HS-27A (cell line): ENCODE measurements at regions not wholly inside any gene's neighbourhood (a gene's known extent, or its start where the extent isn't known, plus 50 kb on each side); places are given as distances from the start of the nearest gene placed in this dataset.

ENCODE experiments used
- DNase-seq: peaks from one replicate; pipeline ENCODE4 v3.0.0-alpha.2; 2012; ENCODE audit warnings: low read depth, missing footprints

- no peak for DNase-seq
Measured at GRCh38 chr3:168889666-168890065, 773.8 kb downstream of the MECOM start.

GRCh38 chr3:168888781-168889180 is 774.7 kb downstream of the MECOM start:
- no peak for DNase-seq

DNA sequence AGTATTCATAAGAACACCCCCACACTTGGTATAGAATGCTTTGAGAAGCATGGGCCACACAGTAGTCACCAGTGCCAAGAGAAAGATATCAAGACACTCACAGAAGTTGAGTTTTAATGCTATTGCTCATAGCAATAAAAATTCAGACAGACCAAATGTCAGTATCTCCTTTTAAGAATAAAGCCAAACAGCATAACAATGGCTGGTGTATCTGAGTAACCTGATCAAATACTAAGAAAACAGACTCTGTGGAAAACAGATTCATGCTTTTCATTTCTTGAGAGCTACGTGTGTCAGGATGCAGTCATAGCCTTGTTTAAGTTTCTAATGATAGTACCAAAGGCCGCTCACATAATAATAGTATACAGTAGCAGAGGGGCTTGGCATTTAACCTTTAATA is 778.5 kb downstream of the MECOM start:
- DNase-seq: peak; percentile 64

GRCh38 chr3:168884353-168884903 is 779.1 kb downstream of the MECOM start:
- peak; percentile 57 for DNase-seq

- no peak for DNase-seq
Measured at GRCh38 chr3:168883145-168883544, 780.4 kb downstream of the MECOM start.

GRCh38 chr3:168881804-168882203 is 781.7 kb downstream of the MECOM start:
- DNase-seq: no peak

DNA sequence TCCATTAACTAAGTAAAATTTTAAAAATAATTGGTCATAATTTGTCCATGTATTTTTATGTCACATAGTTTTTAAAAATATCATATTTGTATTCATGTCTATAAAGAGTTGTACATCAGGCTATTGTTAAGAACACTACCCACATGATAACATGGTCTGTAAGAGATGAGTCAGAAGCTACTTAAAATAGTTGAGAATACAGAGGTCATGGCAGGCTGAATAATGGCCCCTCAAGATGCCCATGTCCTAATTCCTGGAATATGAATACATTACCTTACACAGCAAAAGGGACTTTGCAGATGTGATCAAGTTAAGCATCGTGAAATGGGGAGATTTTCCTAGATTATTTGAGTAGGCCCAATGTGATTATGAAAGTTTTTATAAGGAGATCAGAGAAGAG is 782.9 kb upstream of the GOLIM4 start:
- no peak for DNase-seq

GRCh38 chr3:168877899-168878298 is 782.2 kb upstream of the GOLIM4 start:
- DNase-seq: no peak

GRCh38 chr3:168876346-168877035 is 780.8 kb upstream of the GOLIM4 start:
- DNase-seq: no peak

DNA sequence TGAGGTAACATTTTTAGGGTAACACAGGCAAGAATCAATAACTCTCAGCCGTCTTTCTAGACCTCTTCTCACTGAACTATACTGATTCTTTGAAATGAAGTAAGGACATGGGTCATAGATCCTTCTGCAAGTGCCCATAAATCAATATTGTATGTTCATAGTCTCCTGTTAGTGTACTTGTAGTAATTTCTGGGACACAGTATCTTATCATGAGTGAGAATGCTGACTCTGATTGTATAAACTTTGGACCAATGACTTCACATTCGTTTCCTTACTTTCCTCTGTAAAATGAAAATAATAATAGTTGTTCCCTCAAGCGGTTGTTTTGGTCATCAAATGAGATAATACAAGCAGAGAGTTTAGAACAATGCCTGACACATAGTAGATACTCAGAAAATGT is 777.1 kb upstream of the GOLIM4 start:
- DNase-seq: no peak

DNA sequence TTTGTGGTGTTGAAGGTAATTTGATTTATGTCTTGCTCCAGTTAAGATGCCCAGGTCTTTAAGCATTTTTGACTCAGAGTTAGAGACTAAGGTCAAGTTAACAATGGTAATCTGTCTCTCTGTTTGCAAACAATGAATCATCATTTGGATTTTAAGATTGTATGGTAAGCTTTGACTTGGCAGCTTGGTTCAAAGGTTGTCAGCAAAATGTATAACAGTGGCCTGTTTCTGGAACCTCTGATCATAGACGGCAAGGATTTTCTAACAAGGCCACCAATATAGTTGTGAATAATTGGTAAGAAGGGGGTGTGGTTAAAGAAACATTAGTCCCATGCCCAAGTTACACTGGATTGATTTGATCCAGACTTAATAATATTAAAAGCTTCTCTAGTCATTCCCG is 775.2 kb upstream of the GOLIM4 start:
- DNase-seq: no peak

- DNase-seq: no peak
Measured at GRCh38 chr3:168865022-168865551, 769.4 kb upstream of the GOLIM4 start.

GRCh38 chr3:168864107-168865021 is 768.6 kb upstream of the GOLIM4 start:
- DNase-seq: no peak

DNA sequence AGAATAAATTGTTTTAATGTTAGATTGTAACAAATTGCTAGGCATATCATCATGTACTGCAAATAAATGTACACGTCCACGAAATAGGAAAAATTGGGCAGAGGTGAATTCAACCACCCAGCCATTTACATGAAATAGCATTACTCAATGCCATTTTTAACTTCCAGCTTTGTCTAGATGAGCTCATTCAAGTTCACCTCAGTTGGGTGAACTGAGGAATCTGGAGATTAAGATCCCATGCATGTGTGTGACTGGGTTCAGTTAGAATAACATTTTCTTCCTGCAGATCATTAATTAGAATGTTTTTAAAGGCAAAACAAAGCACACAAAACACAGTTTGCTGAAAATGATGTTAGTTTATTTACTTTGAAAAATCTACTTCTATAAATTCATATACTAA is 767.8 kb upstream of the GOLIM4 start:
- DNase-seq: no peak

GRCh38 chr3:168862466-168862865 is 766.7 kb upstream of the GOLIM4 start:
- DNase-seq: no peak

DNA sequence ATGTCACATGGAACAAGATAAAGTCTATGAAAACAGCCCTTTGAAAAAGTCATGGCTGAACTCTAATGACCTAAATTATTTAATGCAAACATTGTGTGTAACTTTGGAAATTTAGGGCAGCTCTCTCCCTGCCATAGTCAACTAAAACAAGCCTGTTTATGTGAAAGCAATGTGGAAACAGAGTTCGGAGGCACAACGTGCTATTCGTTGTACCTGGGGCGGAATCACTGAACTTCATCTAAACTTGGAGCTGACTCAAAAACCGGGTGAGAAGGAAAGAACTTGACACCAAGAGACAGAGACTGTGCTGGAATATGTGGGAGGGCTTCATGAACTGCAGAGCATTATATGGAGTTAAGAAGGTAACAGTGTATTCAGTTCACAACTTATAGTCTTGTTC is 764.9 kb upstream of the GOLIM4 start:
- no peak for DNase-seq

- DNase-seq: no peak
Measured at GRCh38 chr3:168860028-168860427, 764.3 kb upstream of the GOLIM4 start.

GRCh38 chr3:168859574-168859973 is 763.9 kb upstream of the GOLIM4 start:
- DNase-seq: no peak

DNA sequence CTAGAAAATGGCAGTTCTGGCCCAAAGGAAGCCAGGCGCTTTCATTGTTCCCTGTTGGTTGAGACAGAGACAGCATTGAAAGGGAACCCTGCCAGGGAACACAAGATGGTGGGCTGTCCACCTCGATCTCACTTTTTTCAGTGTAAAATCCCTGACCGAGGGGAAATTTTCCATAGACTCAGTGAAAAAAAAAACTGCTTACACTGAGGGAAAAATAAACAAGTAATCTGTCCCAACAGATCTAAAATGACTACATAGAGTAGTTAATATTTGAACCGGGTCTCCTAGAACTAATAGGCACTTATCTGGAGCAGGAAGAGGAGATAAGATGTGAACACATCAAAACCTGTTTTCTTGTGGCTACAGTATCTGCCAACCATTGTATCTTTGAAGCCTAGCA is 763.4 kb upstream of the GOLIM4 start:
- no peak for DNase-seq

DNA sequence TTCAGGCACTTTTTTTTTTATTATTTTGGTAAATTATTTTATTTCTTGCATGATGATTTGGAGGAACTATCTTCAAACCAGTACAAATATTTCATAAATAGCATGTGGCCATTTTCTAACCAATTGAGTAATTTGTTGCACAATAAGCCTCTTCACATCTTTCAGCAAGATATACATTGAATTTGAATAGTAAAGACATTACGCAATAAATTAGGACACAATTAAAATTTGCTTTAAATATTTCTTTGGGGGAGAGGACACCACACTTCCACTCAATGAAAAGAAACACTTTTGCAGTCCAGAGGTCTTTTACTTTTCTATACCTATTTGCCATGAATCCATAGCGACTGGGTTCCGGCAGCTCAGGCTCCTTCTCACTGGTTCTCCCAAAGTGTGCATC is 762.6 kb upstream of the GOLIM4 start:
- DNase-seq: no peak

- DNase-seq: no peak
Measured at GRCh38 chr3:168850109-168850508, 754.4 kb upstream of the GOLIM4 start.

- no peak for DNase-seq
Measured at GRCh38 chr3:168847291-168847883, 751.7 kb upstream of the GOLIM4 start.
